Upper lobe of left lung (tissue), 4 donors: ENCODE measurements at regions not wholly inside any gene's neighbourhood (a gene's known extent, or its start where the extent isn't known, plus 50 kb on each side); places are given as distances from the start of the nearest gene placed in this dataset.

ENCODE experiments used
- EP300 ChIP-seq, 4 donors: sonication (generic); formaldehyde crosslinking; IDR thresholded peaks; one replicate each; pipeline ENCODE4 v1.5.1; 2017; ENCODE audit warnings: antibody characterized with exemption in 4 of 4, control low read depth in 2 of 4
- POLR2A ChIP-seq, 4 donors: fragments of 450-650 bp; IDR thresholded peaks; one replicate each; pipeline ENCODE4 v1.5.1; 2016 to 2017; ENCODE audit warnings: antibody characterized with exemption in 4 of 4, mild to moderate bottlenecking in 2 of 4
- POLR2AphosphoS5 ChIP-seq, 2 donors: sonication (generic); formaldehyde crosslinking; IDR thresholded peaks; one replicate each; pipeline ENCODE4 v1.5.1; 2017; ENCODE audit warnings: antibody characterized with exemption in 2 of 2
- TF ChIP-seq, protein P1 (sequence below), 6 experiments: fragments of 450-650 bp in 4 of 6; fragments of 200-600 bp in 2 of 6; sonication (generic) in 2 of 6; IDR thresholded peaks; one replicate each; pipeline ENCODE4 v1.5.1; 2016 to 2019; ENCODE audit warnings: antibody characterized with exemption in 6 of 6

DNA sequence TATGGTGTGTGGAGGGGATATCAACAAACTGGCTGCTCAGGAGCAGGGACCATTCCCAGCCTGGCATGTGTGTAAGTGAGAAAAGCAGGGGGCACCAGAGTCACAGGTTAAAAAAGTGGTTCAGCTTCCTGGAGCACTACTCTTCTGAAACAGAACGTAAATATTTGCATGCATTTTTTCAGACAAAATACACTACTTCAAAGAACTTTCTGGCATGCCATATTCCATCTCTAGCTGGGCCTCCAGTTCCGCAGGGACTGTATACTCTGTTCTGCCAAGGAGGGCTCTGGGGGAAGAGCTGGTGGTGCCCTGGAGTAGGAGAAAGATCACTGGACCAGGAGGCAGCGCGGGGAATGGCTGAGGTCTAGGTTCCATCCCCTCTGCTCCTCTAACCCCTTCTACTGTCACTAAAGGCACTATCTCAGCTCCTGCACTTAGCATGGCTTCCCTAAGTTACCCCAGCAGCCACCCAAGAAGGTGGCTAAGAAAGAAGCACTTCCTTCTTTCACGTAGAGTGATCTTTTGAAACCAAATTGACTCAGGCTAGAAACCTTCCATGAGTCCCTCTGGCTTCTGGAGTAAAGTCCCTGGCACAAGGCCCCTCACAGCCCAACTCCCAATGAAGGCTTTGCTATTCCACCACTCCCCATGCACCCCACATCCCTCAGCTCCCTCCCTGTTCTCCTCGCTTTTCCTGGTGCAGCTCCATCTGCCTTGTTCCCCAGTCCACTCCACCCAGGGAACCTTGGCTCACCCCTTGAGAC lies 57.6 kb upstream of the CABLES1 start:
- TF ChIP-seq, protein P1, sequence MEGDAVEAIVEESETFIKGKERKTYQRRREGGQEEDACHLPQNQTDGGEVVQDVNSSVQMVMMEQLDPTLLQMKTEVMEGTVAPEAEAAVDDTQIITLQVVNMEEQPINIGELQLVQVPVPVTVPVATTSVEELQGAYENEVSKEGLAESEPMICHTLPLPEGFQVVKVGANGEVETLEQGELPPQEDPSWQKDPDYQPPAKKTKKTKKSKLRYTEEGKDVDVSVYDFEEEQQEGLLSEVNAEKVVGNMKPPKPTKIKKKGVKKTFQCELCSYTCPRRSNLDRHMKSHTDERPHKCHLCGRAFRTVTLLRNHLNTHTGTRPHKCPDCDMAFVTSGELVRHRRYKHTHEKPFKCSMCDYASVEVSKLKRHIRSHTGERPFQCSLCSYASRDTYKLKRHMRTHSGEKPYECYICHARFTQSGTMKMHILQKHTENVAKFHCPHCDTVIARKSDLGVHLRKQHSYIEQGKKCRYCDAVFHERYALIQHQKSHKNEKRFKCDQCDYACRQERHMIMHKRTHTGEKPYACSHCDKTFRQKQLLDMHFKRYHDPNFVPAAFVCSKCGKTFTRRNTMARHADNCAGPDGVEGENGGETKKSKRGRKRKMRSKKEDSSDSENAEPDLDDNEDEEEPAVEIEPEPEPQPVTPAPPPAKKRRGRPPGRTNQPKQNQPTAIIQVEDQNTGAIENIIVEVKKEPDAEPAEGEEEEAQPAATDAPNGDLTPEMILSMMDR (IDR thresholded peaks at IDR 0.05) = peak in 4 of 6 experiments; percentile 21 to 61 (median 45)
- TF ChIP-seq EP300 (IDR thresholded peaks at IDR 0.05) = no peak
- TF ChIP-seq POLR2A (IDR thresholded peaks at IDR 0.05) = no peak
- TF ChIP-seq POLR2AphosphoS5 (IDR thresholded peaks at IDR 0.05) = no peak
